B cell (primary cell): ENCODE measurements at regions not wholly inside any gene's neighbourhood (a gene's known extent, or its start where the extent isn't known, plus 50 kb on each side); places are given as distances from the start of the nearest gene placed in this dataset.

ENCODE experiments used
- ATAC-seq: fragments of 200-7000 bp; cut with Tn5 transposase; one replicate; pipeline ENCODE4 v1.10.0; 2021; ENCODE audit warnings: low read depth, mild to moderate bottlenecking, moderate number of reproducible peaks, moderate library complexity
- CTCF ChIA-PET: fragments of 350-600 bp; sonication (Branson Sonifier 250); formaldehyde crosslinking; loops from one replicate; lab custom pipeline; 2021; ENCODE audit warnings: antibody characterized with exemption, inconsistent platforms; lab: Charles Lee
- POLR2A ChIA-PET: fragments of 350-600 bp; sonication (Branson Sonifier 250); formaldehyde crosslinking; loops from one replicate; lab custom pipeline; 2021; ENCODE audit warnings: antibody characterized with exemption; lab: Charles Lee
- DNase-seq: peaks from one replicate; pipeline ENCODE4 v3.0.0; 2013
- H2AFZ ChIP-seq: 2 replicates; pipeline ENCODE4 v1.6.1; 2012; ENCODE audit warnings: mild to moderate bottlenecking, low read depth, low read length; ENCODE audit not compliant: insufficient read depth, poor library complexity, severe bottlenecking
- H3K27ac ChIP-seq, 2 donors: 1 replicate in 1 of 2; 2 replicates in 1 of 2; pipeline ENCODE4 v1.5.1; 2012 to 2013; ENCODE audit warnings: low read length in 2 of 2, mild to moderate bottlenecking in 2 of 2, moderate library complexity in 1 of 2
- H3K27me3 ChIP-seq, 4 experiments: fragments of 200-600 bp in 1 of 4; sonication (generic) in 1 of 4; replicated peaks in 1 of 4; 1 replicate in 2 of 4; 2 replicates in 2 of 4; pipeline versions ENCODE4 v1.6.1 to v1.7.0; 2013 to 2016; ENCODE audit warnings: low read length in 3 of 4, mild to moderate bottlenecking in 2 of 4, mixed read lengths in 1 of 4, moderate library complexity in 1 of 4; ENCODE audit not compliant: insufficient read depth in 4 of 4, control insufficient read depth in 3 of 4; ENCODE audit errors: control extremely low read depth in 1 of 4
- H3K36me3 ChIP-seq, 2 experiments: replicated peaks in 1 of 2; 1 replicate in 1 of 2; 2 replicates in 1 of 2; pipeline versions ENCODE4 v1.6.1 to v1.7.1; 2013; ENCODE audit warnings: low read length in 1 of 2; ENCODE audit not compliant: insufficient read depth in 2 of 2, control insufficient read depth in 1 of 2; ENCODE audit errors: control extremely low read depth in 1 of 2, extremely low read depth in 1 of 2
- H3K4me1 ChIP-seq, 2 donors: fragments of 200-600 bp in 1 of 2; sonication (generic) in 1 of 2; 1 replicate in 1 of 2; 2 replicates in 1 of 2; pipeline versions ENCODE4 v1.5.1 to v1.6.1; 2013 to 2017; ENCODE audit warnings: low read length in 2 of 2; ENCODE audit not compliant: control insufficient read depth in 2 of 2, insufficient read depth in 2 of 2
- H3K4me2 ChIP-seq: replicated peaks from 2 replicates; pipeline ENCODE3; 2012; ENCODE audit warnings: mild to moderate bottlenecking, low read depth, low read length; ENCODE audit not compliant: poor library complexity, severe bottlenecking
- H3K4me3 ChIP-seq, 5 experiments: fragments of 200-600 bp in 1 of 5; sonication (generic) in 1 of 5; 1 replicate in 3 of 5; 2 replicates in 2 of 5; pipeline versions ENCODE4 v1.5.1 to v1.7.0; 2011 to 2016; ENCODE audit warnings: low read length in 4 of 5, mild to moderate bottlenecking in 4 of 5, low read depth in 2 of 5, control low read depth in 1 of 5, moderate library complexity in 1 of 5; ENCODE audit not compliant: insufficient read depth in 1 of 5; ENCODE audit errors: control extremely low read depth in 1 of 5, extremely low read depth in 1 of 5
- H3K79me2 ChIP-seq: fragments of 200-600 bp; sonication (generic); one replicate; pipeline ENCODE4 v1.6.0; 2016; ENCODE audit warnings: low read length; ENCODE audit not compliant: control insufficient read depth, insufficient read depth
- H3K9ac ChIP-seq: fragments of 200-600 bp; sonication (generic); 2 replicates; pipeline ENCODE4 v1.6.1; 2017; ENCODE audit warnings: mild to moderate bottlenecking, low read length, moderate library complexity
- H3K9me3 ChIP-seq, 3 donors: one replicate each; pipeline versions ENCODE4 v1.6.1 to v1.7.1; 2013; ENCODE audit warnings: low read length in 2 of 3; ENCODE audit not compliant: control insufficient read depth in 2 of 3, insufficient read depth in 1 of 3; ENCODE audit errors: control extremely low read depth in 1 of 3
- H4K20me1 ChIP-seq: 2 replicates; pipeline ENCODE4 v1.6.0; 2012; ENCODE audit warnings: mild to moderate bottlenecking, low read length; ENCODE audit not compliant: insufficient read depth, control insufficient read depth, poor library complexity, severe bottlenecking
- H3K27ac Mint-ChIP-seq: one replicate; pipeline ENCODE4 v1.8.0; 2021; ENCODE audit warnings: mixed read lengths
- H3K27me3 Mint-ChIP-seq: one replicate; pipeline ENCODE4 v1.8.0; 2021; ENCODE audit warnings: mixed read lengths
- H3K4me1 Mint-ChIP-seq: one replicate; pipeline ENCODE4 v1.8.0; 2021; ENCODE audit warnings: mixed read lengths
- H3K4me3 Mint-ChIP-seq: one replicate; pipeline ENCODE4 v1.8.0; 2021; ENCODE audit warnings: mixed read lengths
- H3K9me3 Mint-ChIP-seq: one replicate; pipeline ENCODE4 v1.8.0; 2022; ENCODE audit warnings: mixed read lengths; ENCODE audit not compliant: insufficient read depth
- EZH2 ChIP-seq: IDR thresholded peaks from 2 replicates; pipeline ENCODE4 v1.6.1; 2012; ENCODE audit warnings: borderline replicate concordance, low read depth, mild to moderate bottlenecking, moderate library complexity, low read length; ENCODE audit not compliant: insufficient read depth, poor library complexity, severe bottlenecking
- WGBS: methylation state at CpG from one replicate; pipeline ENCODE4 v1.1.5; 2013; ENCODE audit warnings: missing lambda C conversion rate; ENCODE audit not compliant: insufficient coverage; 5-methylcytosine and 5-hydroxymethylcytosine counted together
- intact Hi-C: fragments of 100-400 bp; cut with micrococcal nuclease; formaldehyde crosslinking; loops from one replicate; pipeline ENCODE4 v1.10.0; 2022
- TF ChIP-seq, protein P1 (sequence below): fragments of 200-600 bp; IDR thresholded peaks from one replicate; pipeline ENCODE4 v1.8.0; 2022; ENCODE audit warnings: antibody characterized with exemption, mild to moderate bottlenecking

GRCh38 chr1:164343189-164343588 lies 215.8 kb upstream of the PBX1 start:
- Histone ChIP-seq H2AFZ (no peak overlapping the region), H3K27ac (no peak overlapping the region), H3K4me2 (no peak overlapping the region), H3K4me1 (no peaks in the 10 kb centered on the region), H3K27me3 (no peaks in the 10 kb centered on the region), H4K20me1 (no peaks in the 10 kb centered on the region), H3K9me3 (peaks cover 2 to 13% (median 3%) of the 10 kb centered on the region in 3 donors), H3K79me2 (no peaks in the 10 kb centered on the region), H3K36me3 (no peaks in the 10 kb centered on the region), H3K9ac (no peak overlapping the region), H3K4me3 (no peak overlapping the region)
- WGBS: 80% methylated on average over 2 of the region's 2 CpGs
- no peak overlapping the region for H3K4me3 Mint-ChIP-seq
- ATAC-seq (no peak), DNase-seq (no peak)
- intact Hi-C loops: no loop called here
- peaks cover 9% of the 10 kb centered on the region for H3K9me3 Mint-ChIP-seq
- ChIA-PET CTCF (no interaction called here), POLR2A (no interaction called here)
- no peaks in the 10 kb centered on the region for H3K27me3 Mint-ChIP-seq
- H3K4me1 Mint-ChIP-seq: no peaks in the 10 kb centered on the region
- no peak overlapping the region for H3K27ac Mint-ChIP-seq
- TF ChIP-seq EZH2: no peak
- TF ChIP-seq, protein P1, sequence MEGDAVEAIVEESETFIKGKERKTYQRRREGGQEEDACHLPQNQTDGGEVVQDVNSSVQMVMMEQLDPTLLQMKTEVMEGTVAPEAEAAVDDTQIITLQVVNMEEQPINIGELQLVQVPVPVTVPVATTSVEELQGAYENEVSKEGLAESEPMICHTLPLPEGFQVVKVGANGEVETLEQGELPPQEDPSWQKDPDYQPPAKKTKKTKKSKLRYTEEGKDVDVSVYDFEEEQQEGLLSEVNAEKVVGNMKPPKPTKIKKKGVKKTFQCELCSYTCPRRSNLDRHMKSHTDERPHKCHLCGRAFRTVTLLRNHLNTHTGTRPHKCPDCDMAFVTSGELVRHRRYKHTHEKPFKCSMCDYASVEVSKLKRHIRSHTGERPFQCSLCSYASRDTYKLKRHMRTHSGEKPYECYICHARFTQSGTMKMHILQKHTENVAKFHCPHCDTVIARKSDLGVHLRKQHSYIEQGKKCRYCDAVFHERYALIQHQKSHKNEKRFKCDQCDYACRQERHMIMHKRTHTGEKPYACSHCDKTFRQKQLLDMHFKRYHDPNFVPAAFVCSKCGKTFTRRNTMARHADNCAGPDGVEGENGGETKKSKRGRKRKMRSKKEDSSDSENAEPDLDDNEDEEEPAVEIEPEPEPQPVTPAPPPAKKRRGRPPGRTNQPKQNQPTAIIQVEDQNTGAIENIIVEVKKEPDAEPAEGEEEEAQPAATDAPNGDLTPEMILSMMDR: no peak

DNA sequence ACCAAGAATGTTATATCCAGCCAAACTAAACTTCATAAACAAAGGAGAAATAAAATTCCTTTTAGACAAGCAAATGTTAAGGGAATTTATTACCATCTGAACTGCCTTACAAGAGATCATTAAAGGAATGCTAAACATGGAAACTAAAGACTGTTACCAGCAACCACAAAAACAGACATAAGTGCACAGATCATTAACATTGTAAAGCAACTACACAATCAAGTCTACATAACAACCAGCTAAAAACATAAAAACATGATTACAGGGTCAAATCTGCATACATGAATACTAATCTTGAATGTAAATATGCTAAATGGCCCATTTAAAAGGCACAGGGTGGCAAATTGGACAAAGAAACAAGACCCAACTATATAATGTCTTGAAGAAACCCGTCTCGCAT lies 211.0 kb upstream of the PBX1 start:
- H3K4me1 ChIP-seq: no peaks in the 10 kb centered on the region
- DNase-seq (no peak), ATAC-seq (no peak)
- Mint-ChIP-seq H3K4me3 (no peak overlapping the region), H3K27ac (no peak overlapping the region), H3K4me1 (no peaks in the 10 kb centered on the region), H3K9me3 (peaks cover 11% of the 10 kb centered on the region), H3K27me3 (no peaks in the 10 kb centered on the region)
- H4K20me1 ChIP-seq: no peaks in the 10 kb centered on the region
- no peaks in the 10 kb centered on the region for H3K27me3 ChIP-seq
- no peak for TF ChIP-seq EZH2
- TF ChIP-seq, protein P1: no peak
- ChIA-PET CTCF (no interaction called here), POLR2A (no interaction called here)
- H3K4me2 ChIP-seq: no peak overlapping the region
- H3K27ac ChIP-seq: no peak overlapping the region
- H3K9ac ChIP-seq: no peak overlapping the region
- intact Hi-C loops: no loop called here
- no peaks in the 10 kb centered on the region for H3K36me3 ChIP-seq
- H3K4me3 ChIP-seq: no peak overlapping the region
- no peak overlapping the region for H2AFZ ChIP-seq
- 90% methylated on average over 2 of the region's 2 CpGs for WGBS
- peaks cover 0 to 3% (median 3%) of the 10 kb centered on the region in 3 donors for H3K9me3 ChIP-seq
- no peaks in the 10 kb centered on the region for H3K79me2 ChIP-seq
